ENCODE measurements at regions not wholly inside any gene's neighbourhood (a gene's known extent, or its start where the extent isn't known, plus 50 kb on each side); places are given as distances from the start of the nearest gene placed in this dataset.

DNA sequence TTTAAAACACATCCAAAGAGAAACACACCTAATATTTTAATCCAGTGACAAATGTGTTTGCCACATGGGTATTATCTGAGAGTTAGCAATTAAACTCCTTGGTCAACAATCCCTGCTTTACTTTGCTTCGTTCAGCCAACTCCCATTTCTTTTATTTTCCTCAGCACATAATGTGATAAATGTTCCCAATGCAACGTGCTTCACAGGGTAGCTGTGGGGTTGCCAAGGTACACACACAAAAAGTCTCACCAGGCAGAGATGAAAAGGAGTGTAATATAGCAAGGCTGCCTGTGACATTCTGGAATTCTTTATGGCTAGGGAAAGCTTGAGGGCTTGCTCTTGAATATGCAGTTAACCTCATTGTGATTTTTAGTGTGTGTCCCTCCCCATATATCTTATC, 208.0 kb upstream of the DIO2 start:
- TF ChIP-seq POLR2AphosphoS5 (IDR thresholded peaks at IDR 0.05) (peak; percentile 37 to 80 (median 58)), EP300 (IDR thresholded peaks at IDR 0.05) (no peak)
- TF ChIP-seq, protein P1, sequence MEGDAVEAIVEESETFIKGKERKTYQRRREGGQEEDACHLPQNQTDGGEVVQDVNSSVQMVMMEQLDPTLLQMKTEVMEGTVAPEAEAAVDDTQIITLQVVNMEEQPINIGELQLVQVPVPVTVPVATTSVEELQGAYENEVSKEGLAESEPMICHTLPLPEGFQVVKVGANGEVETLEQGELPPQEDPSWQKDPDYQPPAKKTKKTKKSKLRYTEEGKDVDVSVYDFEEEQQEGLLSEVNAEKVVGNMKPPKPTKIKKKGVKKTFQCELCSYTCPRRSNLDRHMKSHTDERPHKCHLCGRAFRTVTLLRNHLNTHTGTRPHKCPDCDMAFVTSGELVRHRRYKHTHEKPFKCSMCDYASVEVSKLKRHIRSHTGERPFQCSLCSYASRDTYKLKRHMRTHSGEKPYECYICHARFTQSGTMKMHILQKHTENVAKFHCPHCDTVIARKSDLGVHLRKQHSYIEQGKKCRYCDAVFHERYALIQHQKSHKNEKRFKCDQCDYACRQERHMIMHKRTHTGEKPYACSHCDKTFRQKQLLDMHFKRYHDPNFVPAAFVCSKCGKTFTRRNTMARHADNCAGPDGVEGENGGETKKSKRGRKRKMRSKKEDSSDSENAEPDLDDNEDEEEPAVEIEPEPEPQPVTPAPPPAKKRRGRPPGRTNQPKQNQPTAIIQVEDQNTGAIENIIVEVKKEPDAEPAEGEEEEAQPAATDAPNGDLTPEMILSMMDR (IDR thresholded peaks at IDR 0.05): no peak

Data from stomach (tissue), 4 donors.